ENCODE measurements at regions not wholly inside any gene's neighbourhood (a gene's known extent, or its start where the extent isn't known, plus 50 kb on each side); places are given as distances from the start of the nearest gene placed in this dataset.
A peak's percentile ranks its signal among the peaks of the same experiment; 100 is the strongest.

DNA sequence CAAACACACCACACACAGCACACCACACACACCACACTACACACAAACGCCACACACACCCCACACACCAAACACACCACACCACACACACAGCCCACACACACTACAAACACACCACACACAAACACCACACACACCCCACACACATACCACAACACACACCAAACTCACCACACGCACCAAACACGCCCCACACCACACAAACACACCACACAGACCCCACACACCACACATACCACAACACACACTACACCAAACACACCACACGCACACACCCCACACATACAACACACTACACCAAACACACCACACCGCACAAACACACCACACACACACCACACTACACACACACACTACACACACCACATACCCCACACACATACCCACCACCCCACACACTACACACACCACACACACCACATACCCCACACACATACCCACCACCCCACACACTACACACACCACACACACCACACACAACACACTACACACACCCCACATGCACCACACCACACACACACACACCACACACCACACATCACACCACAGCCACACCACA lies 151.2 kb downstream of the ERCC6L2 start:
- WGBS (ENCODE audit: insufficient coverage, low lambda C conversion rate) = no CpG with 5 or more reads among the region's 5 CpGs
- no peak overlapping the region for H3K27ac ChIP-seq (ENCODE audit: low read length)
- no peak overlapping the region for H3K4me3 ChIP-seq (ENCODE audit: low read length)
- no peak for DNase-seq
- H3K9me3 ChIP-seq (ENCODE audit: control insufficient read depth, low read depth, low read length) = peaks cover 10% of the 10 kb centered on the region
- no peaks in the 10 kb centered on the region for H3K36me3 ChIP-seq (ENCODE audit: control insufficient read depth, insufficient read depth, low read length)
- peaks cover 64% of the 10 kb centered on the region for H3K27me3 ChIP-seq (ENCODE audit: control insufficient read depth, insufficient read depth, low read length)
- peaks cover 17% of the 10 kb centered on the region for H3K4me1 ChIP-seq (ENCODE audit: control insufficient read depth, insufficient read depth, low read length)

DNA sequence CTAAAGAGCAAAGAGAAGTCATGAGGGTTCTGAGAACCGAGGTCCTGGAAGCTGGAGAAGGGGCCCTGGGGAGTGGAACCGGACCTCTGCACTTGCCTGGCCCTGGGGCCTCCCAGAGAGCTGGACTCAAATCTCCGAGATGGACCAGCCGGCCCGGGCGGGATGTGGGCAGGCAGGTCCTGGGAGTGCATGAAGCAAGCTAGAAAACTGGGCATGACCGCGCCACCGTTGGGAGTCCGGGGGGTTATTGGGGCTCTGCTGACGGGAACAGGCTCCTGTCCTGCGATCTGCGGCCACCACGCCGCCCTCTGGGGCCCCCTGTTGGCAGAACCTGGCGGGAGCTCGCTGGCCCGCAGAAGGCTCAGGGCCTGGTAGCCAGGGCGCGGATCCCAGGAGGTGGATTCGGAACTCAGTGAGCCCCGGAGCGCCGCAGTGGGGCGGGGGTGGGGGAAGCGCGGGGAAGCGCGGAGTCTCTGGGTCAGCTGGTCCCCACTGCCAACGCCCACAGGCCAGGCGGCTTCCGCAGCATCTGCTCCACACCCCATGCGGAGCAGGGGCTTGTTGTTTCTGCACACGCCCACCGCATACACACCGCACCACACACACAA lies 150.6 kb downstream of the ERCC6L2 start:
- no peak for DNase-seq

DNA sequence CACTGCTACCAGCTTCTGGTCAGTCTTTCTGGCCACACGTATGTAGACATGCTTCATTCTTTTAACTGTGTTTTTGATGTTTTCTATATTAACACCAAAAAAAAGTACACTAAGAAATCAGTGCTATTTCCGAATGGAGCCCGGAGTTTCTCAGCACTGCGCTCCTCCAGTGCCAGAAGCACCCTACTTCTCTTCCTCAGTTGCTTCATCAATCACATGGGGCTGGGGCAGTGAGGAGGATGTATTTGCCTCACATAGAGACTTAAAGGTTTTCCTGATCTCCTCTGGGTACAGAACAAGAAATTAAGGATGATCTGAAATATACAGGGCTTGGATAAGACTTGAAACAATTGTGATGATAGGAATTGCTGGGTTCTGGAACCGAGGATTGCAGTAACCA lies 148.0 kb downstream of the ERCC6L2 start:
- Histone ChIP-seq H3K4me3 (ENCODE audit: low read length) (no peak overlapping the region), H3K36me3 (ENCODE audit: control insufficient read depth, insufficient read depth, low read length) (no peaks in the 10 kb centered on the region), H3K27me3 (ENCODE audit: control insufficient read depth, insufficient read depth, low read length) (peaks cover 85% of the 10 kb centered on the region), H3K9me3 (ENCODE audit: control insufficient read depth, low read depth, low read length) (peaks cover 15% of the 10 kb centered on the region), H3K27ac (ENCODE audit: low read length) (no peak overlapping the region), H3K4me1 (ENCODE audit: control insufficient read depth, insufficient read depth, low read length) (peaks cover 17% of the 10 kb centered on the region)
- WGBS (ENCODE audit: insufficient coverage, low lambda C conversion rate) = no CpG with 5 or more reads among the region's 5 CpGs
- no peak for DNase-seq

More for the DNA sequence above, 150.6 kb downstream of the ERCC6L2 start:
- no peak overlapping the region for H3K4me3 ChIP-seq (ENCODE audit: low read length)
- peaks cover 69% of the 10 kb centered on the region for H3K27me3 ChIP-seq (ENCODE audit: control insufficient read depth, insufficient read depth, low read length)
- H3K36me3 ChIP-seq (ENCODE audit: control insufficient read depth, insufficient read depth, low read length) = no peaks in the 10 kb centered on the region
- H3K4me1 ChIP-seq (ENCODE audit: control insufficient read depth, insufficient read depth, low read length) = peaks cover 17% of the 10 kb centered on the region
- WGBS (ENCODE audit: insufficient coverage, low lambda C conversion rate) = no CpG with 5 or more reads among the region's 36 CpGs
- peaks cover 12% of the 10 kb centered on the region for H3K9me3 ChIP-seq (ENCODE audit: control insufficient read depth, low read depth, low read length)
- H3K27ac ChIP-seq (ENCODE audit: low read length) = no peak overlapping the region

- Histone ChIP-seq H3K27ac (ENCODE audit: low read length) (no peak overlapping the region), H3K9me3 (ENCODE audit: control insufficient read depth, low read depth, low read length) (peaks cover 15% of the 10 kb centered on the region), H3K27me3 (ENCODE audit: control insufficient read depth, insufficient read depth, low read length) (peaks cover 75% of the 10 kb centered on the region), H3K36me3 (ENCODE audit: control insufficient read depth, insufficient read depth, low read length) (no peaks in the 10 kb centered on the region), H3K4me1 (ENCODE audit: control insufficient read depth, insufficient read depth, low read length) (peaks cover 15% of the 10 kb centered on the region), H3K4me3 (ENCODE audit: low read length) (peak overlapping the region; percentile 50)
- no CpG with 5 or more reads among the region's 26 CpGs for WGBS (ENCODE audit: insufficient coverage, low lambda C conversion rate)
- peak in 1 of 2 donors; percentile 41 for DNase-seq
Measured at GRCh38 chr9:96022445-96023051, 147.1 kb downstream of the ERCC6L2 start.

DNA sequence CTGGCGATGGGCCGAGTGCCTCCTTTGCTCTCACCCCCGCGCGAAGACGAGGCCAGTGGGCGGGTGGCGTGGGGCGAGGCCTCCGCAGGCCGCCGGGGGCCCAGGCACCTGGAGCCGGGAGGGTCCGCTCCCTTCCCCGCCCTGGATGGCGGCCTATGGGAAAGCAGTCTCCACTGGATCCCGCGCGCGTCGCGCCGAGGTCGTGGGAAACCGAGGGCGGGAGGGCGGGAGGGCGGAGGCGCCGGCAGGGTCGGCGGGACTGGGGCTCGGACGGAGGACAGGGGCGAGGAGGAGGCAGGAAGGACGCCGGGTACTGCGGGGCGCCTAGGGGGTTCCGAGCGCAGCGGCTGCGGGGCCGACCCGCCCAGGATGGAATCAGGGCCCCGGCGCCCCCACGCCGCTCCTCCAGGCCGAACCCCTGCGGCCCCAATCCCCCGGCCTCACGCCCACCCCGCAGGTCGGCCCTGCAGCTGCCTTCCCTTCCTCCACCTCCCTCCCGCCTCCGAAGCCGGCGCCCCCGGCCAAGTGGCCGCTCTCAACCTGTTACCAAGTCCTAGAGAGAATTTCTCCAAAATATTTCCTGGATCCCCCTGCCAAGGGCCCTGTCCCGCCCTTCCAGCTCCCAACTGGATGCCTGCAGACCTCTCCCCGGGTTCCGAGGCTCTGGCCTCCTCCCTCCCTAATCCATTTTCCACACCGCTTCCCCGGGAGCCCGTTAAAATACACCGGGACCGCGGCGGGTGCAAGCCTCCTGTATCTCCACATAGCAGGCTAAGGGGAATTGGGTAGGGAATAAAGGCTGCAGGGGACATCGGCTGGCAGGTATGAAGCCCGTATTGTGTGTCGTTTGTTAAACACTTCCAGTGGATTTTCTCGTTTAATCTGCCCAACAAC lies 146.3 kb downstream of the ERCC6L2 start:
- Histone ChIP-seq H3K36me3 (ENCODE audit: control insufficient read depth, insufficient read depth, low read length) (peaks cover 6% of the 10 kb centered on the region), H3K27me3 (ENCODE audit: control insufficient read depth, insufficient read depth, low read length) (peaks cover 69% of the 10 kb centered on the region), H3K9me3 (ENCODE audit: control insufficient read depth, low read depth, low read length) (peaks cover 14% of the 10 kb centered on the region), H3K27ac (ENCODE audit: low read length) (peak overlapping the region; percentile 62), H3K4me3 (ENCODE audit: low read length) (peak overlapping the region; percentile 50), H3K4me1 (ENCODE audit: control insufficient read depth, insufficient read depth, low read length) (peaks cover 12% of the 10 kb centered on the region)
- DNase-seq = no peak
- WGBS (ENCODE audit: insufficient coverage, low lambda C conversion rate) = no CpG with 5 or more reads among the region's 75 CpGs

DNA sequence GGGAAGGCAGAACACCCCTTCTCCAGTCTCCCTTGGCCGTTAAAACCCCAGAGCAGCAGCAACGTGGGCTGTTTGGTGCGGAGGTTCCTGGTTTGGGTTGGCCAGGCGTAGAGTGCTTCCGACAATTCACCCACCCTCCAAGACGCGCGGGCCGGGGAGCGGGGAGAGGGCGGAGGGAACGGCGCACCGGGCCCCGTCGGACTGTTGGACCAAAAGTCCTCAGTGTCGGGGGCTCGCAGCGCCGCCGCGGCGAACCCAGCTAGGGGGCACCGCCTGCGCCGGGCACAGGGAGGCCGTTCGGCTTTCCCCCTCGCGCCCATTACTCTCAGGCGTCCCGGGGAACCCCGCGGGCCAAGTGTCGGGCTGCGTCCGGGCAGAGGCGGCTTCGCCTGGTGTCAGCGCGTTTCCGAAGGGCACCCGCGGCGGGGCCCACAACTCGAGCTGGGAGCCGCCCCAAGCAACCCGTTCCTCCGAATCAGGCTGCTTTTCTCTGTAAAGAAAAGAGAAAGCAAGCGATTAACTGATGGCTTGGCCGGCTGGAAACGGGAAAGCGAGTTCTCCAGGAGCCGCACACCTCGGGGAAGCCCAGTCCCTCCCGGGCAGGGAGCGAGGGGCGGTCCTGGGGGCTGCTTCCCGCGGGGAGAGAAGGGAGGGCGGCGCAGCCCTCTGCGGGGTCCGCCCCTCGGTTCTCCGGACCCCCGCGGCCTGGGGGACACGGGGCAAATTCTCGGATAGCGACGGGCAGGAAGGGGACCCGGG lies 145.5 kb downstream of the ERCC6L2 start:
- peak in 1 of 2 donors; percentile 50 for DNase-seq
- Histone ChIP-seq H3K4me1 (ENCODE audit: control insufficient read depth, insufficient read depth, low read length) (peaks cover 12% of the 10 kb centered on the region), H3K27me3 (ENCODE audit: control insufficient read depth, insufficient read depth, low read length) (peaks cover 61% of the 10 kb centered on the region), H3K4me3 (ENCODE audit: low read length) (peak overlapping the region; percentile 50), H3K27ac (ENCODE audit: low read length) (peak overlapping the region; percentile 62), H3K9me3 (ENCODE audit: control insufficient read depth, low read depth, low read length) (peaks cover 5% of the 10 kb centered on the region), H3K36me3 (ENCODE audit: control insufficient read depth, insufficient read depth, low read length) (peaks cover 7% of the 10 kb centered on the region)
- WGBS (ENCODE audit: insufficient coverage, low lambda C conversion rate) = no CpG with 5 or more reads among the region's 73 CpGs

GRCh38 chr9:96020300-96020791 lies 144.9 kb downstream of the ERCC6L2 start:
- Histone ChIP-seq H3K36me3 (ENCODE audit: control insufficient read depth, insufficient read depth, low read length) (peaks cover 7% of the 10 kb centered on the region), H3K4me1 (ENCODE audit: control insufficient read depth, insufficient read depth, low read length) (peaks cover 12% of the 10 kb centered on the region), H3K27ac (ENCODE audit: low read length) (peak overlapping the region; percentile 62), H3K27me3 (ENCODE audit: control insufficient read depth, insufficient read depth, low read length) (peaks cover 55% of the 10 kb centered on the region), H3K9me3 (ENCODE audit: control insufficient read depth, low read depth, low read length) (peaks cover 5% of the 10 kb centered on the region), H3K4me3 (ENCODE audit: low read length) (peak overlapping the region; percentile 50)
- no peak for DNase-seq
- WGBS (ENCODE audit: insufficient coverage, low lambda C conversion rate) = no CpG with 5 or more reads among the region's 13 CpGs

All from large intestine (tissue), 3 donors.